GM20000 (cell line): ENCODE measurements at regions not wholly inside any gene's neighbourhood (a gene's known extent, or its start where the extent isn't known, plus 50 kb on each side); places are given as distances from the start of the nearest gene placed in this dataset.

Experiments
- DNase-seq: peaks from one replicate; pipeline ENCODE4 v3.0.0; 2012; ENCODE audit warnings: low spot score
- TF ChIP-seq, protein P1 (sequence below): IDR thresholded peaks from 2 replicates; pipeline ENCODE4 v1.5.1; 2012; ENCODE audit warnings: mild to moderate bottlenecking, control low read depth; ENCODE audit errors: extremely low read depth, missing control alignments

GRCh38 chr2:59590798-59591197 lies 962.7 kb downstream of the BCL11A start:
- TF ChIP-seq, protein P1, sequence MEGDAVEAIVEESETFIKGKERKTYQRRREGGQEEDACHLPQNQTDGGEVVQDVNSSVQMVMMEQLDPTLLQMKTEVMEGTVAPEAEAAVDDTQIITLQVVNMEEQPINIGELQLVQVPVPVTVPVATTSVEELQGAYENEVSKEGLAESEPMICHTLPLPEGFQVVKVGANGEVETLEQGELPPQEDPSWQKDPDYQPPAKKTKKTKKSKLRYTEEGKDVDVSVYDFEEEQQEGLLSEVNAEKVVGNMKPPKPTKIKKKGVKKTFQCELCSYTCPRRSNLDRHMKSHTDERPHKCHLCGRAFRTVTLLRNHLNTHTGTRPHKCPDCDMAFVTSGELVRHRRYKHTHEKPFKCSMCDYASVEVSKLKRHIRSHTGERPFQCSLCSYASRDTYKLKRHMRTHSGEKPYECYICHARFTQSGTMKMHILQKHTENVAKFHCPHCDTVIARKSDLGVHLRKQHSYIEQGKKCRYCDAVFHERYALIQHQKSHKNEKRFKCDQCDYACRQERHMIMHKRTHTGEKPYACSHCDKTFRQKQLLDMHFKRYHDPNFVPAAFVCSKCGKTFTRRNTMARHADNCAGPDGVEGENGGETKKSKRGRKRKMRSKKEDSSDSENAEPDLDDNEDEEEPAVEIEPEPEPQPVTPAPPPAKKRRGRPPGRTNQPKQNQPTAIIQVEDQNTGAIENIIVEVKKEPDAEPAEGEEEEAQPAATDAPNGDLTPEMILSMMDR = no peak
- no peak for DNase-seq

DNA sequence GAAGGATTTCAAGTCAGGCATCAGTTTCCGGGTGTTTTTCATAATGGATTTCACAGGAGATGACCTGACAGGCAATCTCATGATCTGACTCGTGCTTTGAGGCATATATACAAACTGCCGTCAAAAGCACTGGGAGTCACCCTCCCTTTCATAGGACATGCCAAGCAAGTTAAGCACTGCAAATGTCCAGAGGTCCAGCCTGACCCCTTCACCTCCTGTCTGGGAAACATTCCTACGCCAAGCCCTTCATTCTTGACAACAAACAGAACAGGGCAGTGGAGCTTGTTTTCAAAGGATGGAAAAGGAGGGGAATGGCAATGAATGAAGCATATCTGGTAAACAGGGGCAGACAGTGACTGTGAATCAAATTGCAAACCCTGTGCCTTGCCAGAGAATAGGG lies 963.6 kb downstream of the BCL11A start:
- TF ChIP-seq, protein P1 = no peak
- no peak for DNase-seq

GRCh38 chr2:59588286-59588685 lies 965.2 kb downstream of the BCL11A start:
- DNase-seq = no peak
- TF ChIP-seq, protein P1 = no peak

GRCh38 chr2:59586176-59586575 lies 967.3 kb downstream of the BCL11A start:
- no peak for DNase-seq
- TF ChIP-seq, protein P1 = no peak

GRCh38 chr2:59585655-59586054 lies 967.8 kb downstream of the BCL11A start:
- TF ChIP-seq, protein P1 = no peak
- no peak for DNase-seq

- DNase-seq = no peak
Measured at GRCh38 chr2:59584958-59585357, 968.5 kb downstream of the BCL11A start.

DNA sequence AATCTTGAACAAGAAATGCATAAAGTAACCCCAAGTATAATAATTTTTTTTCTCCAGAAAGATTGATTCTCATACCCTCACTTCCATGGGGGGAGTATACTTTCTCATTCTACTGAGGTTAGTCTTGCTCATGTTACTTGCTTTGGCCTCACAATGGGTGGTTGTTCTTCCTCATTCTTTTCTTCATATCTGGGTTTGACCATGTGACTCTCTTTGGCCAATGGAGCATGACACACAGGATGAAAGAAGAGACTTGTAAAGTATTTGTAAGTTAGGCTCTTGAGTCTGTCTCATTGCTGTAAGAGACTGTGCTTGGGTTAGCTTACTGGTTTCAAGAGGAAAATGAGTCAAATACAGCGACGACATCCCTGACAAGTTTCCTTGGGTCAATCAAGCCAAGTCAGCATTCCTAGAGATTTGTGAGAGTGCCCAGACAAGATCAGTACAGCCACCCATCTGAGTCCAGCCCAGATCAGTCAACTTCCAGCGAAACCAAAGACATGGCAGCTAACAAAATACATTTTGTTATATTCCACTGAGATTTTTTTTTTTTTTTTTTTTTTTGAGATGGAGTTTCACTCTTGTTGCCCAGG lies 970.2 kb downstream of the BCL11A start:
- TF ChIP-seq, protein P1 = no peak
- no peak for DNase-seq

More at GRCh38 chr2:59584958-59585357, 968.5 kb downstream of the BCL11A start:
- TF ChIP-seq, protein P1 = no peak
